Stimulated activated CD4-positive, alpha-beta T cell treated with anti-CD3 and anti-CD28 coated beads, Interleukin-4, amount 100 ng/mL, for 4 hours (primary cell): ENCODE measurements at regions not wholly inside any gene's neighbourhood (a gene's known extent, or its start where the extent isn't known, plus 50 kb on each side); places are given as distances from the start of the nearest gene placed in this dataset.
"Not testable (repeated sequence)": the region's sequence is repeated elsewhere in the genome, so short reads cannot be mapped to it uniquely, and the experiment has no call there.

Source experiments
- DNase-seq, 2 experiments: peaks; one replicate each; pipeline ENCODE4 v3.0.0-alpha.2; 2020

DNA sequence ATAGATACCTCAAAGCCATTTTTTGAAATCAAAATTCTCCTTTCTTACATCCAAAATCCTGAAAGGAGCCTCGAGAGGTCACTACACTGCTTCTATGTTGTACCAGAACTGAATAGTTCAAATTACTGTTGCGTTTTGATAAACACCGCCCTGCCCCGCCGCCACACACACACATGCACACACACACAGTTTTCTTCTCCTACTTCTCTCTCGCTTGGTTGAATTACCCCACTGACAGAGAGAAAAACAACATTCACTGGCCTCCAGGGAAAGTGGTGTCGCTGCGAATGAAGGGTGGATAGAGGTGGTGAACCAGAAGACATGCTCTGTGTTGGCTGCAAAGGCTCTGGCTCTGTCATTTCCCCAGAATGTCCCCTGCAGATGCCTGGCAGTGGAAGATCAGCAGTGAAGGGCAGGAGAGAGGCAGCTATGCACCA lies 183.4 kb upstream of the RFC3 start:
- DNase-seq = no peak

DNA sequence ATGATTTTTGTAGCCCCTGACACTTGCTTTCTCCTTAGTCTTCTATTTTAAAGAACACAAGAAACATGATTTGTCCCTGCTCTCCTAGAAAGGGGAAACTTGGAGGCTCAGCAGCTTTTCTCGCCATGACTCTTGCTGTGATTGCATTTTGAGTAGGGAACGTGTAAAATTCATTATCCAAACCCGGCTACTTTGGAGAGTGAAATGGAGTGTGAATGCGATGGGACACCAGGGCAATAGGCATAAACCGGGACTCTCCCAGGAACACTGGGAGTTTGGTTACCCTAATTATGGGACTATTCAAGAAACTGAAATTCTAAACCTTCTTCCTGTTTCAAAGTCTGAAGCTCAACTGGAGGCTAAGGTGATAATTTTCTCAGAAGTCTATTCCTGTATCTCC lies 181.7 kb upstream of the RFC3 start:
- no peak for DNase-seq

DNA sequence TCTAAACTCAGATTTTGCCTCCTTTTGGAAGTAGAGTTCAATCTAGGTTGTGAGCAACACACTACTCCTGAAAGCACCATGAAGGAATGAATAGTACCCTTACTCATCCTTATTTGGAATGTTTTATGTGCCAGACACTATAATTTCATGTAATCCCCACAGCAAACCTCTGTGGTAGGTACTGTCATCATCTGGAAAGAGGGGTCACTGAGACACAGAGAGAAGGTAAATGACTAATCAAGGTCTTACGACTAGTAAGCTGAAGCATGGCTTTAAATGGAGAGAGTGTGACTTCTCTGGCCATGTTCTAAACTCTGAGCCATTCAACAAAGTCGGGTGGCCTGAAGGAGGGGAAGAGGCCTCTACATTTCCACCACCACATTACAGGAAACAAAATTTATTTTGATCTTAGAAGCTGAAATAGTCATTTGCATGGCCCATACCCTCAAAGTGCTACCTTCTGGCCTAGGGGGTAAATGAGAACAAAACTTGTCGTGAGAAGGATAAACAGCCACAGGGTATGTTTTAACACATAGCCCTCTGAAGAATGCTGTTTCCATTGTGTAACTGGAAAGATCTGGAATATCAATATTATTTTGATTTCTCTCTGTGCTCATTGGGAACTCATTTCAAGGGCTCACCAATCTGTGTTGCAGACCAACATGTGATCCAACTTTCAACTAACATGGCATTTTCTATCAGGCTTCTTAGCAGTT lies 180.8 kb upstream of the RFC3 start:
- no peak for DNase-seq

- no peak for DNase-seq
Observed at GRCh38 chr13:33637978-33638743, 179.8 kb upstream of the RFC3 start.

GRCh38 chr13:33639158-33639557 lies 178.8 kb upstream of the RFC3 start:
- no peak for DNase-seq

- peak; percentile 30 to 36 for DNase-seq
Observed at GRCh38 chr13:33639626-33640080, 178.3 kb upstream of the RFC3 start.

- no peak for DNase-seq
Observed at GRCh38 chr13:33640832-33641231, 177.1 kb upstream of the RFC3 start.

- DNase-seq = no peak
Observed at GRCh38 chr13:33642374-33643065, 175.4 kb upstream of the RFC3 start.

DNA sequence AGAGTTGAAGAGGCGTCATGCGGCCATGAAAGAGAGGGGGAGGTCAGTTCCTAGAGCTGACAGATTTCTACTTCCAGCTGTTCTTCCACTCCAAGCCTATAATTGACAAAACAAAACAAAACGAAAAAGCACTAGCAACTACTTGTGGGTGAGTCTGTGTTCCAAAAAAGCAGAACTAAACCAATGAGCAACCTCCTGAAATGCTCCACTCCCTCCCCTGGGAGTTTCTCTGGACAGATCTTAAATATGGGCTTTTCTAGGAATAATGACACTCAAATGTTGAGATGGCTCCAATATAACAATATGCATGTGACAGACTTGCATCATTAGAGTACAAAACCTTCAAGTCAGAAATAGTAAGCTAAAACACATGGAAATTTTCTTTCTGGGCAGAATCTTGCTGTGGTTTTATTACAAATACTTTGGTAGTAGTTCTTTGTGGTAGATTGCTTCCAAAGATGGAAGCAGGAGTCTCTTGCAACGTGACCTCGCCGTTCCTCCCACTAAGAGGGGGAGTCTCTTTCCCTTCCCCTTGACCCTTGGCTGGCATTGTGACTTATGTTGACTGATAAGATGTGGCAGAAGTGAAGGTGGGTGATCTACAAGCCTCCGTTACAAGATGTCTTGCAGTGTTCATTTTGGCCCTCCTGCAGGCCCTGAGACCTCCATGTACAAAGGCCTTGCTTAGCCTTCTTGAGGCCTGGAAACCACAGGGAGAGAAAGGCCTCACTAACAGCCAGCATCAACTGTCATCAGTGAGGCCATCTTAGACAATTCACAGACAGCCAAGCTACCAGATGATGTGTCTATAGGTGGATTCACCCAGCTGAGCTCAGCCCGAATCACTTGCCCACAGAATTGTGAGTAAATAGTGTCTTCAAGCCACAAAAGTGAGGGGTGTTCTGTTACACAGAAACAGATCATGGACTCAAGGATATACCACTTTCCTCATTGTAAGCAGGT lies 173.1 kb upstream of the RFC3 start:
- no peak for DNase-seq

DNA sequence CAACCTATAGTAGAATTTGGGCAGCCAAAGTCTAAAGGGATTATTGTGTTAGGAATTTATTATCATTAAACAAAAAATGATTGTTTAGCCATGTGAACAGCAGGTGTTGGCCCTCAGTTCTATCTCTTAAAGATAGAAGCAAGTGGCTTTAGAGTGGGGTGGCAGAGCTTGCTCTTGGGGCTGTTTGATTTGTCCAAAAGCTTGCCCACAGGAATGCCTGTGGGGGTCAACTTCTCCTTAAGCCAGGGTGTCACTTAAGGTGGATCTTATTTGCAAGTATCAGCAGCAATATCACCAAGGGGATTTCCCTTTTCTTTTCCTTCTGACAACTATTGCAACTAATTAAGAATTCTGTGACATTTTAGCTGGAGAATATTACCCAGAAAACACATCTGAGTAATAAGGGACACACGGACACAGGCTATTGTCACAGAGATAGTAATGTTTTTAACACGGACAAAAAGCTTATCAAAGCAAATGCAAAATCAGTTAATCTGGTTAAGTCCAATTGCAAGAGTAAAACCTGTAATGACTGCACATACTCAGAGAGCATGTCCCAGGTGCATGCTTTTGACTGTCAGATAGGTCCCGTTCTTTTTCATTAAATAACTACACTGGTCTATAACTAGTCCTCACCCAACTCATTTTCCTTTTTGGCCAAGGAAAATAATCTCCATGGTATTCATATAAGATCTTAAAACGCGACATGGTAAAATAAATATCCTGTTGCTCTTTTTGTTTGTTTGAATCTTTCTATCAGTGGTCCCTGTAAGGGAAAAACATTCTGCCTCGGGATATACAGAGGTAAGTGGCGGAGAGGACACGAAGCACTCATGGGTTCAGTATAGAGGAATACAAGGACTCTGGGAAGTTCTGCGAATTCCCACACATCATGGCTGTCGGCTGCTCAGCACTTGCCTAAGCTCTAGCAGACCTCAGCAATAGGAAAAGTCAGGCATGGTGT lies 172.1 kb upstream of the RFC3 start:
- DNase-seq = no peak

DNA sequence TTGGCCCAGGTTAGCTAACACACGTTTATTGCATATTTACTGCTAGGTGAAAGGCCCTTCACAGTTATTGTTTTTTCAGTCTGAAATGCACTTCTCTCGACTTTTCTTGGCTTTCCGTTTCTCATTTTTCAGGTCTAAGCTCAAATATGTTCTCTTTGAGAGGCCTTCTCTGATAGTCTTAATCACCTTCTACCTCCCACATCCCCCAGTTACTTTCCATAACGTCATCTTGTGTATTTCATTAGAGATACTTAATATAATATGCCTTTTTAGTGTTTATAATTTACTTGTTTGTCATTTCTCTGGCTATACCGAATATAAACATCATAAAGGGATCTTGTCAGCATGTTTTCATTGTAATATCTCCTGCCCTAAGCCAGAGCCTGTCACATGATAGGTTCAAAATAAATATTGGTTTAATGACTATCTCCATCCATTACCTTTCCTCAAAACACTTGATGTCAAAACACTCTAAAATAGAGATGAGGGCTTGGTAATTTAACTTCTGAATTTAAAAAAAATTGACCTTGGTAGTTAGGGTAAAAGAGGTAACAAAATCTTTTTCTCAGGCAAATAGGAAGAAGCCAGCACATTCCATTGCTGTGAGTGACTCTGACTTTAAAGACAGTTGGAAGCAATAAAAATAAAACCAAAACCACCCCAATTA lies 168.6 kb upstream of the RFC3 start:
- DNase-seq = no peak

GRCh38 chr13:33651766-33652165 lies 166.2 kb upstream of the RFC3 start:
- no peak for DNase-seq

DNA sequence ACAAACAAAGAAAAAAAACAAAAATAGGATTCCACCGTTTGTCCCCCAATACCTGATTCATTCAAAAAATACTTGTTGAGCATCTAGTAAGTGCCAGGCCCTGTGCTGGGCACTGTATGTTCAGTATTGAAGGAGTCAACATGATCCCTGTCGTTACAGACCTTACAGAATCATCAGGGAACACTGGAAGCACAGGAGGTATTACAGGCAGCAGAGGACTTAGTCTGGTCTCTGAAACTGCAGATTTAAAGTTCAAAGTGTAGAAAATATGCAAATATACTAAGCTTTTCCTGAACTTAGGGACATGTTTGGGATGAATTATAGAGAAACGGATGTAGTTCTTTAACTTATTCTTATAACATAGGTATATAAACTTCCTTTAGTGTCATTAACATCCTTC lies 160.7 kb upstream of the RFC3 start:
- DNase-seq = no peak

- no peak for DNase-seq
Observed at GRCh38 chr13:33659466-33659865, 158.5 kb upstream of the RFC3 start.

- DNase-seq = no peak
Observed at GRCh38 chr13:33659894-33660293, 158.1 kb upstream of the RFC3 start.

DNA sequence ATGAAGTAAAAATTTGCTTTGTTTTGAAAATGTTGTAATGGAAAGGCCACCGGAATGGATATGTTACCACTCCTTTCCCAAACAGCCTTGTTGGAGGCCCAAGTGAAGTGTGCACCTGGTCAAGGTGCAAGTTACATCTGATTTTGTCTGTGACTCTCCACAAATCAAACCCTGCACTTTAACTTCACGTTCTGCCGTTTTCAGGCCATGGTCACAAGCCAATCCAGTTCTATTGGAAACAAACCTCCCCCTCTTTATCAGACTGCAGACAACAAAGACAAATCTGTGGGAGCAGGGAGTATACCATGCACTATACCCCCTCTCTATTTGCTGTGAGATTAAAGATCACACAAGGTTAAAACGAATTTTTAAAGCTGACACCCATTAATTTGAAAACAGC lies 155.6 kb upstream of the RFC3 start:
- DNase-seq = no peak

DNA sequence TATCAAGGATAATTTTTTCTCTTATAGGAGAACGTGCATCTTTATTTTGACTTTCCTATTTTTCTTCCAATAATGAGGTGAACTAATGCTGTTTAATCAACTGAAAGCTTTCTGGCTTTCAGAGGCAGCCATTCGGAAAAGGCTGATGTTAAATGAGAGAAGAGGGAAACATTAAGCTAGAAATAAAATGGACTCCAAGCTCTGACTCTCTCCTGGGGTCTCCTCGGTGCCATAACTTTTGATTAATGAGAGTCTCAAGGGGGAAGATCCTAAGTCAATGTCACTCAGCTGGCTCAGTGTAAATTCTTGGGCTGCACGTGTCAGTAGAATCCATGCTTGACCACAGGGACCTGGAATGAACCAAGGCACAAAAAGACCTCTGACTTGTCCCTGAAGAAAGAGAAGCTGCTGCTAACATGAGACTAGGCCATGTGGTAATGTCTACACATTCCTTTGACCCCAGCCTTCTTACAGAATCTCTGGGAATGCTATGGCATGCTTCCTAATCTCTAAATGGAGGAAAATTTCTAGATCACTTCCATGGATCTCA lies 152.2 kb upstream of the RFC3 start:
- no peak for DNase-seq

GRCh38 chr13:33671560-33671959 lies 146.4 kb upstream of the RFC3 start:
- no peak for DNase-seq

- DNase-seq = not testable (repeated sequence)
Observed at GRCh38 chr13:33672022-33672421, 145.9 kb upstream of the RFC3 start.
